Body of pancreas (tissue), 4 donors: ENCODE measurements at regions not wholly inside any gene's neighbourhood (a gene's known extent, or its start where the extent isn't known, plus 50 kb on each side); places are given as distances from the start of the nearest gene placed in this dataset.
"Not testable (repeated sequence)": the region's sequence is repeated elsewhere in the genome, so short reads cannot be mapped to it uniquely, and the experiment has no call there.

Source experiments
- ATAC-seq: fragments of 150-250 bp; one replicate; pipeline ENCODE4 v1.9.1; 2016
- DNase-seq, 4 donors: peaks; one replicate each; pipeline ENCODE4 v3.0.0-alpha.2; 2019
- H3K27ac ChIP-seq, 4 donors: fragments of 200-600 bp; sonication (generic); 1 replicate in 3 of 4; 2 replicates in 1 of 4; pipeline versions ENCODE4 v1.5.1 to v1.6.1; 2016 to 2019; ENCODE audit warnings: mild to moderate bottlenecking in 1 of 4, mixed read lengths in 1 of 4, moderate library complexity in 1 of 4
- H3K27me3 ChIP-seq, 2 donors: fragments of 200-600 bp; sonication (generic); one replicate each; pipeline ENCODE4 v1.6.0; 2016; ENCODE audit warnings: mild to moderate bottlenecking in 1 of 2
- H3K36me3 ChIP-seq, 2 donors: fragments of 200-600 bp; sonication (generic); replicated peaks in 1 of 2; 2 replicates each; pipeline ENCODE4 v1.5.1; 2016; ENCODE audit warnings: low read depth in 2 of 2; ENCODE audit not compliant: insufficient read depth in 1 of 2
- H3K4me1 ChIP-seq: fragments of 200-600 bp; sonication (generic); one replicate; pipeline ENCODE4 v1.6.0; 2016
- H3K4me3 ChIP-seq, 2 donors: fragments of 200-600 bp; sonication (generic); 1 replicate in 1 of 2; 2 replicates in 1 of 2; pipeline ENCODE4 v1.5.1; 2016 to 2019
- H3K9me3 ChIP-seq, 3 donors: fragments of 200-600 bp; sonication (generic); 1 replicate in 2 of 3; 2 replicates in 1 of 3; pipeline ENCODE4 v1.5.1; 2016
- CTCF ChIP-seq, 7 experiments: fragments of 450-650 bp in 4 of 7; fragments of 200-600 bp in 3 of 7; sonication (generic) in 3 of 7; IDR thresholded peaks; one replicate each; pipeline ENCODE4 v1.5.1; 2016 to 2019; ENCODE audit warnings: antibody characterized with exemption in 7 of 7
- POLR2A ChIP-seq, 3 donors: fragments of 450-650 bp; IDR thresholded peaks; one replicate each; pipeline ENCODE4 v1.6.1; 2016; ENCODE audit warnings: antibody characterized with exemption in 3 of 3, mild to moderate bottlenecking in 2 of 3
- WGBS, 2 donors: methylation state at CpG; one replicate each; pipeline ENCODE4 v1.1.5; 2017; 5-methylcytosine and 5-hydroxymethylcytosine counted together
- intact Hi-C: fragments of 100-400 bp; cut with DNase I; formaldehyde crosslinking; loops from one replicate; pipeline ENCODE4 v1.15.1; 2023

- Histone ChIP-seq H3K4me1 (no peaks in the 10 kb centered on the region), H3K9me3 (no peaks in the 10 kb centered on the region), H3K27ac (no peak overlapping the region), H3K27me3 (no peaks in the 10 kb centered on the region), H3K4me3 (no peak overlapping the region), H3K36me3 (no peaks in the 10 kb centered on the region)
- intact Hi-C loops: no loop called here
- ATAC-seq (no peak), DNase-seq (no peak)
- TF ChIP-seq POLR2A (IDR thresholded peaks at IDR 0.05) (no peak), CTCF (IDR thresholded peaks at IDR 0.05) (no peak)
- 86 to 88% methylated on average over 5 of the region's 5 CpGs for WGBS, 2 donors
Observed at GRCh38 chr4:160406263-160406825, 1303.5 kb downstream of the RAPGEF2 start.

- TF ChIP-seq CTCF (IDR thresholded peaks at IDR 0.05) (no peak), POLR2A (IDR thresholded peaks at IDR 0.05) (no peak)
- DNase-seq (no peak), ATAC-seq (no peak)
- Histone ChIP-seq H3K4me1 (no peaks in the 10 kb centered on the region), H3K27me3 (no peaks in the 10 kb centered on the region), H3K4me3 (no peak overlapping the region), H3K27ac (no peak overlapping the region), H3K9me3 (no peaks in the 10 kb centered on the region), H3K36me3 (no peaks in the 10 kb centered on the region)
- WGBS, 2 donors: 90 to 96% methylated on average over 5 of the region's 5 CpGs
- intact Hi-C loops: no loop called here
Observed at GRCh38 chr4:160414496-160414895, 1311.6 kb downstream of the RAPGEF2 start.

- H3K27me3 ChIP-seq: no peaks in the 10 kb centered on the region
- DNase-seq (no peak), ATAC-seq (no peak)
- TF ChIP-seq POLR2A (IDR thresholded peaks at IDR 0.05): no peak
- H3K27ac ChIP-seq: no peak overlapping the region
- WGBS, 2 donors: 78 to 82% methylated on average over 6 of the region's 6 CpGs
- no peaks in the 10 kb centered on the region for H3K36me3 ChIP-seq
- H3K4me1 ChIP-seq: no peaks in the 10 kb centered on the region
- H3K4me3 ChIP-seq: no peak overlapping the region
- no peaks in the 10 kb centered on the region for H3K9me3 ChIP-seq
- intact Hi-C loops: no loop called here
Observed at GRCh38 chr4:160423879-160424451, 1321.1 kb downstream of the RAPGEF2 start.

GRCh38 chr4:160426233-160426632 is 1323.4 kb downstream of the RAPGEF2 start:
- DNase-seq: no peak
- no peak overlapping the region for H3K4me3 ChIP-seq
- 89% methylated on average over 2 of the region's 2 CpGs for WGBS, 2 donors

GRCh38 chr4:160450876-160451275 is 1348.0 kb downstream of the RAPGEF2 start:
- 47 to 57% methylated on average over 3 of the region's 3 CpGs for WGBS, 2 donors
- DNase-seq: no peak

More at GRCh38 chr4:160426233-160426632, 1323.4 kb downstream of the RAPGEF2 start:
- no peaks in the 10 kb centered on the region for H3K9me3 ChIP-seq
- ATAC-seq: no peak
- no peaks in the 10 kb centered on the region for H3K27me3 ChIP-seq
- intact Hi-C loops: no loop called here
- H3K4me1 ChIP-seq: no peaks in the 10 kb centered on the region
- H3K36me3 ChIP-seq: no peaks in the 10 kb centered on the region
- no peak overlapping the region for H3K27ac ChIP-seq
- TF ChIP-seq CTCF (IDR thresholded peaks at IDR 0.05) (no peak), POLR2A (IDR thresholded peaks at IDR 0.05) (no peak)

GRCh38 chr4:160481696-160482690 is 1379.1 kb downstream of the RAPGEF2 start:
- H3K4me3 ChIP-seq, intact Hi-C loops, H3K9me3 ChIP-seq, H3K27ac ChIP-seq, ATAC-seq, DNase-seq, H3K27me3 ChIP-seq, H3K36me3 ChIP-seq, H3K4me1 ChIP-seq: not testable (repeated sequence)
- WGBS, 2 donors: 87 to 91% methylated on average over 14 to 37 of the region's 39 CpGs

More at GRCh38 chr4:160450876-160451275, 1348.0 kb downstream of the RAPGEF2 start:
- Histone ChIP-seq H3K4me1 (no peaks in the 10 kb centered on the region), H3K36me3 (no peaks in the 10 kb centered on the region), H3K4me3 (no peak overlapping the region), H3K27ac (no peak overlapping the region), H3K27me3 (no peaks in the 10 kb centered on the region), H3K9me3 (no peaks in the 10 kb centered on the region)
- ATAC-seq: no peak
- TF ChIP-seq CTCF (IDR thresholded peaks at IDR 0.05) (no peak), POLR2A (IDR thresholded peaks at IDR 0.05) (no peak)
- intact Hi-C loops: no loop called here
